Right atrium auricular region (tissue), 2 donors: ENCODE measurements at regions not wholly inside any gene's neighbourhood (a gene's known extent, or its start where the extent isn't known, plus 50 kb on each side); places are given as distances from the start of the nearest gene placed in this dataset.

ENCODE experiments used
- DNase-seq: peaks from one replicate; pipeline ENCODE4 v3.0.0-alpha.2; 2019; ENCODE audit warnings: low spot score
- H3K27ac ChIP-seq, 2 donors: fragments of 200-600 bp; sonication (generic); 1 replicate in 1 of 2; 2 replicates in 1 of 2; pipeline ENCODE4 v1.5.1; 2016 to 2019
- H3K27me3 ChIP-seq, 2 donors: fragments of 200-600 bp; sonication (generic); one replicate each; pipeline versions ENCODE4 v1.5.1 to v1.6.0; 2017 to 2019
- H3K36me3 ChIP-seq: fragments of 200-600 bp; sonication (generic); one replicate; pipeline ENCODE4 v1.5.1; 2016
- H3K4me1 ChIP-seq, 2 donors: fragments of 200-600 bp; sonication (generic); one replicate each; pipeline versions ENCODE4 v1.5.1 to v1.6.0; 2017 to 2019
- H3K4me3 ChIP-seq, 2 donors: fragments of 200-600 bp; sonication (generic); 1 replicate in 1 of 2; 2 replicates in 1 of 2; pipeline ENCODE4 v1.5.1; 2017 to 2019; ENCODE audit warnings: mild to moderate bottlenecking in 1 of 2, moderate library complexity in 1 of 2
- H3K9me3 ChIP-seq, 2 donors: fragments of 200-600 bp; sonication (generic); one replicate each; pipeline ENCODE4 v1.5.1; 2019
- TF ChIP-seq, protein P1 (sequence below), 2 donors: fragments of 200-600 bp; sonication (generic); IDR thresholded peaks; one replicate each; pipeline ENCODE4 v1.5.1; 2019; ENCODE audit warnings: antibody characterized with exemption in 2 of 2

- Histone ChIP-seq H3K36me3 (no peaks in the 10 kb centered on the region), H3K9me3 (no peaks in the 10 kb centered on the region), H3K4me3 (no peak overlapping the region), H3K27me3 (no peaks in the 10 kb centered on the region), H3K27ac (no peak overlapping the region), H3K4me1 (no peaks in the 10 kb centered on the region)
- TF ChIP-seq, protein P1, sequence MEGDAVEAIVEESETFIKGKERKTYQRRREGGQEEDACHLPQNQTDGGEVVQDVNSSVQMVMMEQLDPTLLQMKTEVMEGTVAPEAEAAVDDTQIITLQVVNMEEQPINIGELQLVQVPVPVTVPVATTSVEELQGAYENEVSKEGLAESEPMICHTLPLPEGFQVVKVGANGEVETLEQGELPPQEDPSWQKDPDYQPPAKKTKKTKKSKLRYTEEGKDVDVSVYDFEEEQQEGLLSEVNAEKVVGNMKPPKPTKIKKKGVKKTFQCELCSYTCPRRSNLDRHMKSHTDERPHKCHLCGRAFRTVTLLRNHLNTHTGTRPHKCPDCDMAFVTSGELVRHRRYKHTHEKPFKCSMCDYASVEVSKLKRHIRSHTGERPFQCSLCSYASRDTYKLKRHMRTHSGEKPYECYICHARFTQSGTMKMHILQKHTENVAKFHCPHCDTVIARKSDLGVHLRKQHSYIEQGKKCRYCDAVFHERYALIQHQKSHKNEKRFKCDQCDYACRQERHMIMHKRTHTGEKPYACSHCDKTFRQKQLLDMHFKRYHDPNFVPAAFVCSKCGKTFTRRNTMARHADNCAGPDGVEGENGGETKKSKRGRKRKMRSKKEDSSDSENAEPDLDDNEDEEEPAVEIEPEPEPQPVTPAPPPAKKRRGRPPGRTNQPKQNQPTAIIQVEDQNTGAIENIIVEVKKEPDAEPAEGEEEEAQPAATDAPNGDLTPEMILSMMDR (IDR thresholded peaks at IDR 0.05) = no peak
- no peak for DNase-seq
These were observed 483.9 kb upstream of the MKI67 start for GRCh38 chr10:128610113-128610512.

- TF ChIP-seq, protein P1 (IDR thresholded peaks at IDR 0.05) = no peak
- H3K4me3 ChIP-seq = no peak overlapping the region
- no peak overlapping the region for H3K27ac ChIP-seq
- H3K4me1 ChIP-seq = no peaks in the 10 kb centered on the region
- no peaks in the 10 kb centered on the region for H3K36me3 ChIP-seq
- H3K9me3 ChIP-seq = no peaks in the 10 kb centered on the region
- no peaks in the 10 kb centered on the region for H3K27me3 ChIP-seq
- DNase-seq = no peak
These were observed 486.0 kb upstream of the MKI67 start for GRCh38 chr10:128612195-128612594.

- Histone ChIP-seq H3K27ac (no peak overlapping the region), H3K36me3 (no peaks in the 10 kb centered on the region), H3K27me3 (no peaks in the 10 kb centered on the region), H3K4me1 (no peaks in the 10 kb centered on the region), H3K4me3 (no peak overlapping the region), H3K9me3 (no peaks in the 10 kb centered on the region)
- TF ChIP-seq, protein P1 (IDR thresholded peaks at IDR 0.05) = no peak
- no peak for DNase-seq
These were observed 486.4 kb upstream of the MKI67 start for GRCh38 chr10:128612631-128613030.

DNA sequence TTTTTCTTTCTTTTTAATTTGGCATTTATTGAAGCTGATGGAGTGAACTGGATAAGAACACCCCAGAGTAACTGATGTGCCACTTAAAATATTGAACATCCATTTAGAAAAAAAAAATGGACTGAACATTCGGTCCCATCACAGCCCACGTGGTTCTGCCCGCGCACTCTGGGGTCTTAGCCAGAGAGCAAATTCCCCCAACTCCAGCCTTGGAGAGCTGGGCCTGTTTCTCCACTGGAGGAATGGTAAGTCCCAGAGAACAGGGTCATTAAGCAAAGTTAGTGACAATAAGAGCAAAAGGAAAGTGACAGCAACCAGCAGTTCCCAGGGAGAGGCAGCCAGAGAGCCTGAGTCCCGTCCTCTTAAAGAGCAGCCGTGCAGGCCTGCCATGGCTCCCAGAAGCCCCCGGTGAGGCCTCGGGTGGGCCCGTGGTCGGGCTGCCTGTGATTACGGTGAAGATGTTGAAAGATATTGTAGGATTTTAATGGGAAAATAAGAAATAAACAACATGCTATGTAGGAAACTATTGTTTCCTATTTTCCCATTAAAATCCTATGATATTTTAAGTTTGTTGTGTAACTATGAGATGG, 487.9 kb upstream of the MKI67 start:
- H3K36me3 ChIP-seq = no peaks in the 10 kb centered on the region
- TF ChIP-seq, protein P1 (IDR thresholded peaks at IDR 0.05) = no peak
- H3K4me3 ChIP-seq = no peak overlapping the region
- H3K9me3 ChIP-seq = no peaks in the 10 kb centered on the region
- no peaks in the 10 kb centered on the region for H3K4me1 ChIP-seq
- H3K27me3 ChIP-seq = no peaks in the 10 kb centered on the region
- no peak overlapping the region for H3K27ac ChIP-seq
- DNase-seq = peak; percentile 44

GRCh38 chr10:128614802-128615553, 488.8 kb upstream of the MKI67 start:
- TF ChIP-seq, protein P1 (IDR thresholded peaks at IDR 0.05) = no peak

More at GRCh38 chr10:128614802-128615553, 488.8 kb upstream of the MKI67 start:
- Histone ChIP-seq H3K36me3 (no peaks in the 10 kb centered on the region), H3K4me1 (no peaks in the 10 kb centered on the region), H3K9me3 (no peaks in the 10 kb centered on the region), H3K27ac (no peak overlapping the region), H3K27me3 (no peaks in the 10 kb centered on the region), H3K4me3 (no peak overlapping the region)
- DNase-seq = no peak
